ENCODE measurements at regions not wholly inside any gene's neighbourhood (a gene's known extent, or its start where the extent isn't known, plus 50 kb on each side); places are given as distances from the start of the nearest gene placed in this dataset.

DNA sequence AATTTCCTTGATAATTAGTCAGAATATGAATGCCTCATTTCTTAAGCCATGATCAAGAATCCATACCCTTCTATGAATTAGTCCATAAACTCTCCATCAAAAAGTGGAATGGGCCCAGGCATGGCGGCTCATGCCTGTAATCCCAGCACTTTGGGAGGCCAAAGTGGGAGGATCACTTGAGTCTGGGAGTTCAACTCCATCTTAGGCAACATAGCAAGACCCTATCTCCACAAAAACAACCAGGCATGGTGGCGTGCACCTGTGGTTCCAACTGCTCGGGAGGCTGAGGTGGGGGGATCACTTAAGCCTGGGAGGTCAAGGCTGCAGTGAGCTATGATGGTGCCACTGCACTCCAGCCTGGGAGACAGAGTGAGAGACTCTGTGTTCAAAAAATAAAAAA lies 52.1 kb upstream of the SHANK2 start:
- DNase-seq (ENCODE audit: low read depth, low spot score), result no peak
- POLR2A ChIA-PET, result no interaction called here
- TF ChIP-seq, protein P1, sequence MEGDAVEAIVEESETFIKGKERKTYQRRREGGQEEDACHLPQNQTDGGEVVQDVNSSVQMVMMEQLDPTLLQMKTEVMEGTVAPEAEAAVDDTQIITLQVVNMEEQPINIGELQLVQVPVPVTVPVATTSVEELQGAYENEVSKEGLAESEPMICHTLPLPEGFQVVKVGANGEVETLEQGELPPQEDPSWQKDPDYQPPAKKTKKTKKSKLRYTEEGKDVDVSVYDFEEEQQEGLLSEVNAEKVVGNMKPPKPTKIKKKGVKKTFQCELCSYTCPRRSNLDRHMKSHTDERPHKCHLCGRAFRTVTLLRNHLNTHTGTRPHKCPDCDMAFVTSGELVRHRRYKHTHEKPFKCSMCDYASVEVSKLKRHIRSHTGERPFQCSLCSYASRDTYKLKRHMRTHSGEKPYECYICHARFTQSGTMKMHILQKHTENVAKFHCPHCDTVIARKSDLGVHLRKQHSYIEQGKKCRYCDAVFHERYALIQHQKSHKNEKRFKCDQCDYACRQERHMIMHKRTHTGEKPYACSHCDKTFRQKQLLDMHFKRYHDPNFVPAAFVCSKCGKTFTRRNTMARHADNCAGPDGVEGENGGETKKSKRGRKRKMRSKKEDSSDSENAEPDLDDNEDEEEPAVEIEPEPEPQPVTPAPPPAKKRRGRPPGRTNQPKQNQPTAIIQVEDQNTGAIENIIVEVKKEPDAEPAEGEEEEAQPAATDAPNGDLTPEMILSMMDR (IDR thresholded peaks at IDR 0.05; ENCODE audit: insufficient read depth, low read length, missing control alignments), result no peak
- CTCF ChIA-PET, result no interaction called here
- H3K4me3 ChIP-seq (ENCODE audit: low read depth, low read length), result no peak overlapping the region

DNA sequence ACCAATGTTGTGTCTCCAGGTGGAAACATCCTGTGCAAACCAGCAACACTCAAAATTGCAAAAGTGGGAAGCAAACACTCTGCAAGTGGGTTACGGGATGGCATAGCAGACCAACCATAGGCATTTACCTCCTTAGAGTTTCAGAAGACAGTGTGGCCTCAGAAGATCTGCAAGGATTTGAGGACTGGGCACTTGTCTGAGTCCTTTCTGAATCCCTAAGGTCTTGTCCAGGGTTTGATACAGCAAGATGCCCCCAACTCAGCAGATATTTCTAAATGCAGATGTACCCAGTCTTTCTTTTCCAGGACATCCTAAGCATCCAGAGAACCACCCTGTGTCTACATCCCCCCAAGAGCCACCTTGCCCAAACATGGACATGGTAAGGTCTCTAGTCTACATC lies 51.7 kb upstream of the SHANK2 start:
- H3K4me3 ChIP-seq (ENCODE audit: low read depth, low read length), result no peak overlapping the region
- ChIA-PET POLR2A (no interaction called here), CTCF (no interaction called here)
- TF ChIP-seq, protein P1 (IDR thresholded peaks at IDR 0.05; ENCODE audit: insufficient read depth, low read length, missing control alignments), result no peak
- no peak for DNase-seq (ENCODE audit: low read depth, low spot score)

DNA sequence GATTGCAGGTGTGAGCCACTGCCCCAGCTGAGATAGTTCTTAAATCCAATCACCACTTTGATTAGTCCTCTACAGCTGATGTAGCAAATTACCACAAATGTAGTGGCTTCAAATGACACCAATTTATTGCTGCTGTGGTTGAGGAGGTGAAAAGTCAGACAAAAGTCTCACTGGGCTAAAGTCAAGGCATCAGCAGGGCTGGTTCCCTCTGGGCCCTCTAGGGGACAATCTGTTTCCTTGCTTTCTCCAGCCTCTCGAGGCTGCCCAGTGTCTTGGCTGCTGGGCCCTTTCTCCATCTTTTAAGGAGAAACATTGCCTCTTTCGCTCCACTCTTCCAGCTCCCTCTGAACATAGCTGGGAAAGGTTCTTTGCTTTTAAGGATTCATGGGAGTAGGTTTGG lies 50.5 kb upstream of the SHANK2 start:
- H3K4me3 ChIP-seq (ENCODE audit: low read depth, low read length), result no peak overlapping the region
- TF ChIP-seq, protein P1 (IDR thresholded peaks at IDR 0.05; ENCODE audit: insufficient read depth, low read length, missing control alignments), result no peak
- no peak for DNase-seq (ENCODE audit: low read depth, low spot score)
- CTCF ChIA-PET, result no interaction called here
- POLR2A ChIA-PET, result no interaction called here

DNA sequence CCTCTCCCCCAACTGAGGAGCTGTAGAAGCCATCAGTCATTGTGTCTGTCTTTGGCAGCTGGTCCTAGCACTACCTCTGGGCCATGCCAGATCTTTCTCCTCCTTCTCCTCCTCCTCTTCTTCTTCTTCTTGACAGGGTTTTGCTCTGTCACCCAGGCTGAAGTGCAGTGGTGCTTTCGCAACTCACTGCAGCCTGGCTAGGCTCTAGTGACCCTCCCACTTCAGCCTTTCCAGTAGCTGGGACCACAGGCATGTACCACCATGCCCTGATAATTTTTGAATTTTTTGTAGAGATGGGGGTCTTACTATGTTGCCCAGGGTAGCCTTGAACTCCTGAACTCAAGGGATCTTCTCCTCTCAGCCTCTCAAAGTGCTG lies 50.1 kb upstream of the SHANK2 start:
- CTCF ChIA-PET, result no interaction called here
- POLR2A ChIA-PET, result no interaction called here
- DNase-seq (ENCODE audit: low read depth, low spot score), result no peak
- TF ChIP-seq, protein P1 (IDR thresholded peaks at IDR 0.05; ENCODE audit: insufficient read depth, low read length, missing control alignments), result no peak
- H3K4me3 ChIP-seq (ENCODE audit: low read depth, low read length), result no peak overlapping the region
